GM12873 (cell line): ENCODE measurements at regions not wholly inside any gene's neighbourhood (a gene's known extent, or its start where the extent isn't known, plus 50 kb on each side); places are given as distances from the start of the nearest gene placed in this dataset.

Experiments used
- TF ChIP-seq, protein P1 (sequence below): IDR thresholded peaks from 2 replicates; pipeline ENCODE4 v1.5.1; 2012; ENCODE audit warnings: low read depth, mild to moderate bottlenecking, moderate library complexity, low read length, control low read depth; ENCODE audit not compliant: insufficient read depth; ENCODE audit errors: missing control alignments

DNA sequence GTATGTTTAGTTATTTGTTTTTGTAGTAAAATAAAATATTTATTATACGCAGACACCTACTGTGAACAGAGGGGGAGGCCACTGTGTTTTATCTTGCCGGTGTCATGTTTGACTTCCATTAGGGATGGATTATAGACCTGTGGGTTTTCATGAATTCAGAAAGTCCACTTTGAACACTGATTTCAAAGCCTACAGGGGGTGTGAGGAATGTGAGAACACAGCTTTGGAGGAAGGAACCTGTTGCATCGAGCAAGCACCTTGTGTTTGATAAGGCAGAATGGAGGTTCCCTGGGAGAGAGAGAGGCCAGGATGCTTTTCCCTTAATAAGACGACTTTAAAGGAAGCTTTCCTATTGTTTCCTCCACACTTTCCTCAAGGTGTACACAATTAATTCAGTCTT lies 665.0 kb upstream of the MGMT start:
- TF ChIP-seq, protein P1, sequence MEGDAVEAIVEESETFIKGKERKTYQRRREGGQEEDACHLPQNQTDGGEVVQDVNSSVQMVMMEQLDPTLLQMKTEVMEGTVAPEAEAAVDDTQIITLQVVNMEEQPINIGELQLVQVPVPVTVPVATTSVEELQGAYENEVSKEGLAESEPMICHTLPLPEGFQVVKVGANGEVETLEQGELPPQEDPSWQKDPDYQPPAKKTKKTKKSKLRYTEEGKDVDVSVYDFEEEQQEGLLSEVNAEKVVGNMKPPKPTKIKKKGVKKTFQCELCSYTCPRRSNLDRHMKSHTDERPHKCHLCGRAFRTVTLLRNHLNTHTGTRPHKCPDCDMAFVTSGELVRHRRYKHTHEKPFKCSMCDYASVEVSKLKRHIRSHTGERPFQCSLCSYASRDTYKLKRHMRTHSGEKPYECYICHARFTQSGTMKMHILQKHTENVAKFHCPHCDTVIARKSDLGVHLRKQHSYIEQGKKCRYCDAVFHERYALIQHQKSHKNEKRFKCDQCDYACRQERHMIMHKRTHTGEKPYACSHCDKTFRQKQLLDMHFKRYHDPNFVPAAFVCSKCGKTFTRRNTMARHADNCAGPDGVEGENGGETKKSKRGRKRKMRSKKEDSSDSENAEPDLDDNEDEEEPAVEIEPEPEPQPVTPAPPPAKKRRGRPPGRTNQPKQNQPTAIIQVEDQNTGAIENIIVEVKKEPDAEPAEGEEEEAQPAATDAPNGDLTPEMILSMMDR: no peak

DNA sequence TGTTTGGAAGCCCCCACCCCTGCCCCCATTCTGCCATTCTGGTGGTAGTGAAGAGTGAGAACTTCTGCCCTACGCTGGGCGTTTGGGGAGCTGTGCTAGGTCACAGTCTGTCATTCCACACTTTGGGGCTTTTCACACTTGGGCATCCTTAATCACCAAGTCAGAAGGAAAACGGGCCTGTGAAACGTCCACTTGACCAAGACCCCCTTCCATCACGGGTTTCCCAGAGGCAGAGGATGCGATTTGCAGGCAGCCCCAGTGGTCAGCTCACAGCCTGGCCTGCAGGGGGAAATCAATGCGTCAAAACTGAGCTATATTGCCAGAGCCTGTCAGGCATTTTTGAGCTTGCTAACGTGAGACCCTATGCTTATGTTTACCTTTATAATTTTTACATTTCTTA lies 663.3 kb upstream of the MGMT start:
- TF ChIP-seq, protein P1: no peak

GRCh38 chr10:128804411-128804810 lies 662.6 kb upstream of the MGMT start:
- TF ChIP-seq, protein P1: no peak

DNA sequence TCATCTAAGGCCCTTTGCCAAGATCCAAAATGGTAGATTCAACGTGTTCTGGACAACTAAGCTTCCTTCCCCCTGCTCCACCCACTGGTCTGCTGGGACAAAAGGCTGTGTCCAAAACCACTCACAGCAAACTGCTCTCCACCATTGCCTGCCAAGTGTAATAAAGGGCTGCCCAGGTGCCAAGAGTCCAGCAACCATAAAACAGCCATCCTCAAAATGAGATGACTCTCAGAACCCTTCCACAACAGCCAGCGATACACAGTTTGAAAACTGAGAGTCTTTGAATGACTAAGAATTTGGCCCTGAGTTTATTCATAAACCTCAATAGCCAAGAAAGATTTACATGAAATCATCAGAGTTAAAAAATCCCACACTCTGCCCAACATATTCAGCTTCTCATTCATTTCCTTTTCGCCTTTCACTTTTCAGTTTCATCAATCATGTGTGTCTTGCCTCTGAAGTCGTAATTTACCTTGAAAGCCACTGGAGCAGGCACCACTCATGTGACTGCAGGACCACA lies 658.1 kb upstream of the MGMT start:
- TF ChIP-seq, protein P1: no peak

GRCh38 chr10:128811511-128811910 lies 655.5 kb upstream of the MGMT start:
- TF ChIP-seq, protein P1: no peak

GRCh38 chr10:128812000-128812399 lies 655.0 kb upstream of the MGMT start:
- TF ChIP-seq, protein P1: no peak

GRCh38 chr10:128813574-128813973 lies 653.5 kb upstream of the MGMT start:
- TF ChIP-seq, protein P1: no peak
